Vagina (tissue), 2 donors: ENCODE measurements at regions not wholly inside any gene's neighbourhood (a gene's known extent, or its start where the extent isn't known, plus 50 kb on each side); places are given as distances from the start of the nearest gene placed in this dataset.
"Not testable (repeated sequence)": the region's sequence is repeated elsewhere in the genome, so short reads cannot be mapped to it uniquely, and the experiment has no call there.

Source experiments
- DNase-seq, 2 donors: peaks; one replicate each; pipeline ENCODE4 v3.0.0-alpha.2; 2017; ENCODE audit errors: extremely low spot score in 2 of 2
- H3K27ac ChIP-seq: fragments of 200-600 bp; sonication (generic); one replicate; pipeline ENCODE4 v1.5.1; 2019
- H3K27me3 ChIP-seq: fragments of 200-600 bp; sonication (generic); one replicate; pipeline ENCODE4 v1.5.1; 2019
- H3K36me3 ChIP-seq, 2 donors: fragments of 200-600 bp; sonication (generic); one replicate each; pipeline ENCODE4 v1.5.1; 2017 to 2019
- H3K4me1 ChIP-seq: fragments of 200-600 bp; sonication (generic); one replicate; pipeline ENCODE4 v1.5.1; 2019
- H3K4me3 ChIP-seq, 2 donors: fragments of 200-600 bp; sonication (generic); 1 replicate in 1 of 2; 2 replicates in 1 of 2; pipeline ENCODE4 v1.5.1; 2016 to 2019
- H3K9me3 ChIP-seq: fragments of 200-600 bp; sonication (generic); one replicate; pipeline ENCODE4 v1.5.1; 2019
- CTCF ChIP-seq, 3 experiments: fragments of 450-650 bp in 2 of 3; fragments of 200-600 bp in 1 of 3; sonication (generic) in 1 of 3; IDR thresholded peaks; one replicate each; pipeline ENCODE4 v1.5.1; 2017 to 2019; ENCODE audit warnings: antibody characterized with exemption in 3 of 3, mild to moderate bottlenecking in 2 of 3, moderate library complexity in 2 of 3
- POLR2A ChIP-seq, 2 donors: fragments of 450-650 bp; IDR thresholded peaks; one replicate each; pipeline ENCODE4 v1.6.1; 2017; ENCODE audit warnings: antibody characterized with exemption in 2 of 2, mild to moderate bottlenecking in 2 of 2, moderate library complexity in 2 of 2
- POLR2AphosphoS5 ChIP-seq, 2 donors: sonication (generic); formaldehyde crosslinking; IDR thresholded peaks; one replicate each; pipeline ENCODE4 v1.9.0; 2017; ENCODE audit warnings: antibody characterized with exemption in 2 of 2, mild to moderate bottlenecking in 2 of 2, low read depth in 1 of 2; ENCODE audit not compliant: insufficient read depth in 1 of 2
- intact Hi-C: fragments of 100-400 bp; cut with DNase I; formaldehyde crosslinking; loops from one replicate; pipeline ENCODE4 v1.15.1; 2023

DNA sequence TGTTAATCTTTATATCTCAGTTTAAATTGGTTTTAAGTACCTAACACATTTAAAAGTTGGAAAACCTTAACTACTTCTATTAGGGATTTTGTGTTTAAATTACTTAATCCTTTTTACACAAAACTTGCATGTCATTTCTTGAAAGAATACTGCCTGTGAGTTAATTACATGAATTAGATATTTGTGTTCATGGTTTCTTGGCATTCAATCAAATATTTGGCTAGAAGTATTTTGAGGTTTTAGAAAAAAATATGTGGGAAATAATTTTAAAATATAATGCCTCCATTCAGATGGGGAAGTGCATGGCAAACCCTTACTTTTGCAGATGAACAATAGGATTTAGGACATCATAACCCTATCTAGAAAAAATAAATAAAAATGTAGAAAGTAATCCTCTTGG lies 186.5 kb upstream of the SEMA3E start:
- H3K4me3 ChIP-seq = no peak overlapping the region
- H3K27ac ChIP-seq = no peak overlapping the region
- H3K27me3 ChIP-seq = no peaks in the 10 kb centered on the region
- DNase-seq = no peak
- H3K36me3 ChIP-seq = no peaks in the 10 kb centered on the region
- intact Hi-C loops = no loop called here
- TF ChIP-seq POLR2A (IDR thresholded peaks at IDR 0.05) (no peak), CTCF (IDR thresholded peaks at IDR 0.05) (no peak), POLR2AphosphoS5 (IDR thresholded peaks at IDR 0.05; ENCODE audit: insufficient read depth in 1 of 2, low read depth in 1 of 2) (no peak)
- no peaks in the 10 kb centered on the region for H3K4me1 ChIP-seq
- no peaks in the 10 kb centered on the region for H3K9me3 ChIP-seq

- H3K4me3 ChIP-seq, H3K36me3 ChIP-seq, H3K9me3 ChIP-seq, H3K4me1 ChIP-seq, DNase-seq, H3K27ac ChIP-seq, intact Hi-C loops, H3K27me3 ChIP-seq: not testable (repeated sequence)
These were observed 184.8 kb upstream of the SEMA3E start for GRCh38 chr7:83833721-83834120.

DNA sequence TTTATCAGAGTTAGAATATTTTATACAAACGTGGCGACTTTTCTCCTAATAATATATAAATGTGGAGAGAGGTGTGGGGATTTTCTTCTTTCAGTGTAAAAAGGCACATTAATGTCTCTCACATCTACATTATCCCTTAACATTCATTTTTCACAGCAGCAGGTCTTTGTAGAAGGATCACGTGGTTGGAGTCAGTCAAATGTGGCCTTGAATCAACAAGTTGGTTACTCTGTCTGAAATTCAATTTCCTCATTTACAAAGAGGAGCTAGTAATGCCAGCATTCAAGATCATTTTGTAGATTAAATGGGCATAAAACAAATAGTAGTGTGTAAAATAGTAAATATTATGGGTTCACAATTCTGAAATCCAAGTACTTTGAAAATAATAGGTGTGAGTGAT lies 183.1 kb upstream of the SEMA3E start:
- DNase-seq = no peak
- intact Hi-C loops = no loop called here
- H3K36me3 ChIP-seq = no peaks in the 10 kb centered on the region
- H3K4me3 ChIP-seq = no peak overlapping the region
- H3K27ac ChIP-seq = no peak overlapping the region
- TF ChIP-seq POLR2AphosphoS5 (IDR thresholded peaks at IDR 0.05; ENCODE audit: insufficient read depth in 1 of 2, low read depth in 1 of 2) (no peak), CTCF (IDR thresholded peaks at IDR 0.05) (no peak), POLR2A (IDR thresholded peaks at IDR 0.05) (no peak)
- no peaks in the 10 kb centered on the region for H3K27me3 ChIP-seq
- H3K9me3 ChIP-seq = no peaks in the 10 kb centered on the region
- H3K4me1 ChIP-seq = no peaks in the 10 kb centered on the region

GRCh38 chr7:83827036-83827435 lies 178.1 kb upstream of the SEMA3E start:
- H3K27ac ChIP-seq = no peak overlapping the region
- no peak overlapping the region for H3K4me3 ChIP-seq
- intact Hi-C loops = no loop called here
- no peaks in the 10 kb centered on the region for H3K9me3 ChIP-seq
- TF ChIP-seq POLR2A (IDR thresholded peaks at IDR 0.05) = no peak
- TF ChIP-seq POLR2AphosphoS5 (IDR thresholded peaks at IDR 0.05; ENCODE audit: insufficient read depth in 1 of 2, low read depth in 1 of 2) = no peak
- TF ChIP-seq CTCF (IDR thresholded peaks at IDR 0.05) = no peak
- no peaks in the 10 kb centered on the region for H3K4me1 ChIP-seq
- H3K36me3 ChIP-seq = no peaks in the 10 kb centered on the region
- no peak for DNase-seq
- no peaks in the 10 kb centered on the region for H3K27me3 ChIP-seq

GRCh38 chr7:83824214-83824613 lies 175.3 kb upstream of the SEMA3E start:
- no peak overlapping the region for H3K27ac ChIP-seq
- no peaks in the 10 kb centered on the region for H3K27me3 ChIP-seq
- H3K4me3 ChIP-seq = no peak overlapping the region
- H3K9me3 ChIP-seq = no peaks in the 10 kb centered on the region
- no peaks in the 10 kb centered on the region for H3K36me3 ChIP-seq
- TF ChIP-seq POLR2A (IDR thresholded peaks at IDR 0.05) (no peak), POLR2AphosphoS5 (IDR thresholded peaks at IDR 0.05; ENCODE audit: insufficient read depth in 1 of 2, low read depth in 1 of 2) (no peak), CTCF (IDR thresholded peaks at IDR 0.05) (no peak)
- intact Hi-C loops = no loop called here
- DNase-seq = no peak
- H3K4me1 ChIP-seq = no peaks in the 10 kb centered on the region

DNA sequence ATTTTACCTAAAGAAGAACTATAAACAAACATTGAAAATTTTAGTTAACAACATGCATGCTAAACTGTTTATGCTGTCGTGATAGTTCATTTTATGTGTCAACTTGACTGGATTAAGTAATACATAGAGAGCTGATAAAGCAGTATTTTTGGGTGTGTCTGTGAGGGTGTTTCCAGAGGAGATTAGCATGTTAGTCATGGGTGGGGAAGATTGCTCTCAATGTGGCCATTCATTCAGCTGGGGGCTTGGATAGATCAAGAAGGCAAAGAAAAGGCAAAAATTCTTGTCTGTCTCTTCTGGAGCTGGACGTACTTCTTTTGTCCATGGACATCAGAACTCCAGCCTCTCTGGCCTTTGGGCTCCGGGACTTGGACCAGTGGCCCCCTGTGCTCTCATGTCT lies 172.9 kb upstream of the SEMA3E start:
- Histone ChIP-seq H3K36me3 (no peaks in the 10 kb centered on the region), H3K27me3 (no peaks in the 10 kb centered on the region), H3K9me3 (no peaks in the 10 kb centered on the region), H3K4me1 (no peaks in the 10 kb centered on the region), H3K4me3 (no peak overlapping the region), H3K27ac (no peak overlapping the region)
- TF ChIP-seq POLR2A (IDR thresholded peaks at IDR 0.05) = no peak
- TF ChIP-seq POLR2AphosphoS5 (IDR thresholded peaks at IDR 0.05; ENCODE audit: insufficient read depth in 1 of 2, low read depth in 1 of 2) = no peak
- intact Hi-C loops = no loop called here
- DNase-seq = no peak
